Islet precursor cell (in vitro differentiated cells): ENCODE measurements at regions not wholly inside any gene's neighbourhood (a gene's known extent, or its start where the extent isn't known, plus 50 kb on each side); places are given as distances from the start of the nearest gene placed in this dataset.

Experiments
- DNase-seq: peaks from one replicate; pipeline ENCODE4 v3.0.0-alpha.2; 2018

- DNase-seq, result no peak
These were observed 136.8 kb downstream of the ESM1 start for GRCh38 chr5:54848581-54848980.

GRCh38 chr5:54845567-54845941 lies 139.8 kb downstream of the ESM1 start:
- peak; percentile 90 for DNase-seq

GRCh38 chr5:54844905-54845566 lies 140.4 kb downstream of the ESM1 start:
- DNase-seq, result no peak

- DNase-seq, result no peak
These were observed 141.1 kb downstream of the ESM1 start for GRCh38 chr5:54844266-54844665.

- no peak for DNase-seq
These were observed 143.9 kb downstream of the ESM1 start for GRCh38 chr5:54841481-54841880.

GRCh38 chr5:54838843-54839242 lies 146.6 kb downstream of the ESM1 start:
- no peak for DNase-seq

GRCh38 chr5:54837981-54838380 lies 147.4 kb downstream of the ESM1 start:
- DNase-seq, result no peak

GRCh38 chr5:54837093-54837492 lies 148.3 kb downstream of the ESM1 start:
- DNase-seq, result no peak

GRCh38 chr5:54835647-54836046 lies 149.7 kb downstream of the ESM1 start:
- no peak for DNase-seq

- DNase-seq, result no peak
These were observed 151.1 kb downstream of the ESM1 start for GRCh38 chr5:54834121-54834842.

- no peak for DNase-seq
These were observed 151.8 kb downstream of the ESM1 start for GRCh38 chr5:54833590-54833989.

- DNase-seq, result no peak
These were observed 152.5 kb downstream of the ESM1 start for GRCh38 chr5:54832858-54833257.

- DNase-seq, result no peak
These were observed 153.3 kb downstream of the ESM1 start for GRCh38 chr5:54832045-54832444.

GRCh38 chr5:54831233-54831632 lies 154.2 kb downstream of the ESM1 start:
- DNase-seq, result no peak

GRCh38 chr5:54829676-54830535 lies 155.5 kb downstream of the ESM1 start:
- no peak for DNase-seq

GRCh38 chr5:54829102-54829501 lies 156.3 kb downstream of the ESM1 start:
- DNase-seq, result no peak

GRCh38 chr5:54828151-54828550 lies 157.2 kb downstream of the ESM1 start:
- DNase-seq, result no peak

GRCh38 chr5:54825005-54825404 lies 160.4 kb downstream of the ESM1 start:
- no peak for DNase-seq

- no peak for DNase-seq
These were observed 162.4 kb downstream of the ESM1 start for GRCh38 chr5:54823006-54823405.

GRCh38 chr5:54822324-54822687 lies 163.1 kb downstream of the ESM1 start:
- DNase-seq, result no peak

- DNase-seq, result peak; percentile 86
These were observed 163.7 kb downstream of the ESM1 start for GRCh38 chr5:54821445-54822323.

GRCh38 chr5:54820346-54821134 lies 164.9 kb downstream of the ESM1 start:
- DNase-seq, result no peak
